Occipital lobe (tissue), 1 donor: ENCODE measurements at regions not wholly inside any gene's neighbourhood (a gene's known extent, or its start where the extent isn't known, plus 50 kb on each side); places are given as distances from the start of the nearest gene placed in this dataset.

ENCODE experiments used
- DNase-seq: peaks from one replicate; lab custom pipeline; 2025; lab: John Stamatoyannopoulos, UW

- no peak for DNase-seq
Measured at GRCh38 chr9:90948156-90948555, 146.5 kb downstream of the SYK start.

GRCh38 chr9:90950600-90950999 is 149.0 kb downstream of the SYK start:
- DNase-seq: no peak

- DNase-seq: no peak
Measured at GRCh38 chr9:90953200-90953599, 151.6 kb downstream of the SYK start.

GRCh38 chr9:90953805-90954204 is 152.2 kb downstream of the SYK start:
- DNase-seq: no peak

- no peak for DNase-seq
Measured at GRCh38 chr9:90956026-90956810, 154.6 kb downstream of the SYK start.

GRCh38 chr9:90958328-90958727 is 156.7 kb downstream of the SYK start:
- DNase-seq: no peak

- DNase-seq: no peak
Measured at GRCh38 chr9:90960941-90961340, 159.3 kb downstream of the SYK start.

GRCh38 chr9:90961375-90961774 is 159.8 kb downstream of the SYK start:
- no peak for DNase-seq

- DNase-seq: no peak
Measured at GRCh38 chr9:90964101-90965020, 162.7 kb downstream of the SYK start.

GRCh38 chr9:90965226-90966030 is 163.8 kb downstream of the SYK start:
- DNase-seq: no peak

- DNase-seq: no peak
Measured at GRCh38 chr9:90966031-90966290, 164.3 kb downstream of the SYK start.

- DNase-seq: no peak
Measured at GRCh38 chr9:90966480-90967144, 165.0 kb downstream of the SYK start.

GRCh38 chr9:90967145-90967538 is 165.5 kb downstream of the SYK start:
- DNase-seq: no peak

GRCh38 chr9:90969021-90969675 is 167.5 kb downstream of the SYK start:
- no peak for DNase-seq

GRCh38 chr9:90970608-90971007 is 169.0 kb downstream of the SYK start:
- DNase-seq: no peak

- DNase-seq: no peak
Measured at GRCh38 chr9:90972057-90972456, 170.4 kb downstream of the SYK start.

GRCh38 chr9:90974016-90974415 is 172.4 kb downstream of the SYK start:
- no peak for DNase-seq

GRCh38 chr9:90974643-90975245 is 173.1 kb downstream of the SYK start:
- DNase-seq: no peak

GRCh38 chr9:90975781-90976538 is 174.3 kb downstream of the SYK start:
- no peak for DNase-seq

- DNase-seq: no peak
Measured at GRCh38 chr9:90979138-90979551, 177.5 kb downstream of the SYK start.
